MM.1S (cell line): ENCODE measurements at regions not wholly inside any gene's neighbourhood (a gene's known extent, or its start where the extent isn't known, plus 50 kb on each side); places are given as distances from the start of the nearest gene placed in this dataset.

Experiments
- EZH2 ChIP-seq: fragments of 300-600 bp; sonication (generic); optimal IDR thresholded peaks from 2 replicates; pipeline ENCODE3; 2017; ENCODE audit warnings: low read depth, mild to moderate bottlenecking, antibody characterized with exemption, low read length, mixed read lengths
- TF ChIP-seq, protein P1 (sequence below): fragments of 300-600 bp; sonication (generic); IDR thresholded peaks from 2 replicates; pipeline ENCODE4 v1.5.1; 2016; ENCODE audit warnings: antibody characterized with exemption, low read length, mixed read lengths

DNA sequence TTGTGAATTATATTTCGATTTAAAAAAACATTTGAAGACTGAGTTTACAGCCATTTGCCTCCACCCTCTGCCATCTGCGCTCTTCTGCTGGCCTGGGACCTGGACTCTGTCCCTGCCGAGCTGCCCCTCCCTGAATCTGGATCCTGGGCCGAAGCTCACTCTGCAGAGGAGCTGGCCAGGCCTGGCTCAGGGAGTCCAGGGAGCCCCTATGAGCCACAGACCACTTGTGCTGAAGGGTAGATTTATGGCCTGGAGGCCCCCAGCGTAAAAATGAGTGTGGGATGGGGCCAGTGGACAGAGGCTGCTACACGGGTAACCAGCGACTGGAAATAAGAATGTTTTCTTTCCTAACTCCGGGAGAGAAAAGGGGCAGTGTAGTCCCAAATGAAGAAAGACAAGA is 129.8 kb downstream of the FGF18 start:
- TF ChIP-seq, protein P1, sequence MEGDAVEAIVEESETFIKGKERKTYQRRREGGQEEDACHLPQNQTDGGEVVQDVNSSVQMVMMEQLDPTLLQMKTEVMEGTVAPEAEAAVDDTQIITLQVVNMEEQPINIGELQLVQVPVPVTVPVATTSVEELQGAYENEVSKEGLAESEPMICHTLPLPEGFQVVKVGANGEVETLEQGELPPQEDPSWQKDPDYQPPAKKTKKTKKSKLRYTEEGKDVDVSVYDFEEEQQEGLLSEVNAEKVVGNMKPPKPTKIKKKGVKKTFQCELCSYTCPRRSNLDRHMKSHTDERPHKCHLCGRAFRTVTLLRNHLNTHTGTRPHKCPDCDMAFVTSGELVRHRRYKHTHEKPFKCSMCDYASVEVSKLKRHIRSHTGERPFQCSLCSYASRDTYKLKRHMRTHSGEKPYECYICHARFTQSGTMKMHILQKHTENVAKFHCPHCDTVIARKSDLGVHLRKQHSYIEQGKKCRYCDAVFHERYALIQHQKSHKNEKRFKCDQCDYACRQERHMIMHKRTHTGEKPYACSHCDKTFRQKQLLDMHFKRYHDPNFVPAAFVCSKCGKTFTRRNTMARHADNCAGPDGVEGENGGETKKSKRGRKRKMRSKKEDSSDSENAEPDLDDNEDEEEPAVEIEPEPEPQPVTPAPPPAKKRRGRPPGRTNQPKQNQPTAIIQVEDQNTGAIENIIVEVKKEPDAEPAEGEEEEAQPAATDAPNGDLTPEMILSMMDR = no peak
- TF ChIP-seq EZH2 = no peak
